RKO (cell line): ENCODE measurements at regions not wholly inside any gene's neighbourhood (a gene's known extent, or its start where the extent isn't known, plus 50 kb on each side); places are given as distances from the start of the nearest gene placed in this dataset.
"Not testable (repeated sequence)": the region's sequence is repeated elsewhere in the genome, so short reads cannot be mapped to it uniquely, and the experiment has no call there.

Experiments used
- DNase-seq: peaks from one replicate; pipeline ENCODE4 v3.0.0-alpha.2; 2016; ENCODE audit warnings: low spot score

DNA sequence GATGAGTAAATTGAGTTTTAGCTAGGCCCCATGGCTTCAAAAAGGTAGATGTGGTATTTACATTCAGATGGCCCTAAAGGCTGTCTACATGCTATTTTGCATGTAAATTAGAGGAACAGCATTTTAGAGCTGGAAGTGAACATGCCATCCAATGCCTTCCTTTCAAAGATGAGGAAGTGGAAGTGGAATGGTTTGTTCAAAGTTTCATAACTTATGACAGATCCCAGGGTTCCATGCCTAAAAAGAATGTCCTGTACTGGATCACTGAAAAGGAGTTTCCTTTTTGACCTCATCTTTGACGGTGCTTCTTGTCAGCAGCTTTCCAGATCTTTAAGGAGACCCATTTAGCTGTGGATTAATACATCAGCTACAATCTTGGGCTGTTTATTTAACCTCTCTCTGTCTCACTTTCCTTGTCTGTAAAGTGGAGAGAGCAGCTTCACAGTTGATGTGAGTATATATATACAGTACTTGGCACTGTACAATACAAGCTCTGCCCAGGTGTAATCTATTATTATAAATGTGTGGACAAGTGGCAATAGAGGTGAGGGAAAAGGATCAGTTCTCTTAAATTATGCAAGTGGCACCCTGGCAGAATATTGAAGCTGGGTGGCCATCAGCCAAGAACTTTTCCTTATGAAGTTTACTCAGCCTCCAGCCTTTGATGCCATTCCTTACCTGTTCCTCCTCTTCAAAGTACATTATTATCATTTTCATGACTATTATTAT, 68.7 kb upstream of the GOLGA8B start:
- no peak for DNase-seq

DNA sequence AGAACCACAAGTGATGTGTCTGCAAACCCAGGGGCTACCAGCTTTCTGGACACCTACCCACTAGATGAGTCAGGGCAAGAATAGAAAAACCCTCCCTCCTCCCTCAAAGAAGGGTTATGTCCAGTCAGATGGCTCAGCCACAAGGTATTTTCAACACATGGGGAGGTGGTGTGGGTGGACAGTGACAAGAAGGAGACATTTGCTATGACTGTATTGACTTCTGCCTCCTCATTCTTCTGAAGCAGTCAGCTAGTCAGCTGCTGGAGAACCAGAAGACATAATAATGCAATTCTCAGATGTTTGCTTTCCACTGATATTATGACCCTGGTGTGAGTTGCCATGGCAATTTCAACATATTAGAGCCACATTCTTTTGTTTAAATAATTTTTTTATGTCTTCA, 66.7 kb upstream of the GOLGA8B start:
- DNase-seq: peak; percentile 7

DNA sequence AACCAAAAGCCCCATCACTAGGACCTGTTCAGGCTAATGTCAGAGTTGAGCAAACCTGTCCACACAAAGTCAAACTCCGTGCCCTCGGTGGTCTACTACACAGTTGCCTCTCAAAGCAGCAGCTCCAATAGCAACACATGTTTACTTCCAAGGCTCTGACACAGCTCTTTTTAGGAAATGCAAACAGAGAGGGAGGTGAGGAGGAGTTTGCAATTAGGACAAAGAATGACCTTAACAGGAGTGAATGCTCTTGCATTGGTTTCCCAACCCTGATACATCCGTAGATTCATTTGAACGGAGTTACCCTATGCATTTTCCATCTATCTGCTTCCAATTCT, 64.8 kb upstream of the GOLGA8B start:
- no peak for DNase-seq

DNA sequence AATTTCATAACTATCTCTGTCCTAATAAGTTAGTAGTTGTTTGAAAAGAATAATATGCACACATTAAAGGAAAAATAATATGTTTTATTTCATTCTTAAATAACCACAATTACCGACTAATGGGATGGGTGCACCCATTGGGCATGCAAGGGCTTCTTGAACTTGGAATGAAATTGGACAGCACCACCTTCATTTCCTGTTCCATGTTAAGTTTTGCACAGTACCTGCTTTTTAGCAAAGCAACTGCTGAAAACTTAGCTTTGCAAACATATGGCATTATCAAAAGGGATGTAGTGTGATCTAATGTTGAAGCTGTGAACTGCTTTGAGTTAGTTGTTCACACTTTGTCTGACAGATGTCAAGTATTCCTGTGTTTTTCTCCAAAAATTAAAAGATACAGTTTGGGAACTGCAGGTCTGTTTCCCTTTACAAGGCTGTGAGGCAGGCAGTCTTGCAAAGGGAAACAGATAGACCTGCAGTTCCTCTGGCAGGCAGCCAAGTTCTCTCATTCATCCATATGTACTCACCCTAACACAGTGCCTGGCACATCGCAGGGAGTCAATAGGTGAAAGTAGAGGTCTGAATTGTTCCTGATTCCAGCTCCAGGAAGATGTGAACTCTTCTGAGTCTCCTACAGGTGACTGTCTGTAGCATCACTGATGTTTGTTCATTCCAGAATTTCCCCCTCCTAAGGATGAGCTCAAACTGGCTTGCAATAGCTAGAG, 64.3 kb upstream of the GOLGA8B start:
- no peak for DNase-seq

DNA sequence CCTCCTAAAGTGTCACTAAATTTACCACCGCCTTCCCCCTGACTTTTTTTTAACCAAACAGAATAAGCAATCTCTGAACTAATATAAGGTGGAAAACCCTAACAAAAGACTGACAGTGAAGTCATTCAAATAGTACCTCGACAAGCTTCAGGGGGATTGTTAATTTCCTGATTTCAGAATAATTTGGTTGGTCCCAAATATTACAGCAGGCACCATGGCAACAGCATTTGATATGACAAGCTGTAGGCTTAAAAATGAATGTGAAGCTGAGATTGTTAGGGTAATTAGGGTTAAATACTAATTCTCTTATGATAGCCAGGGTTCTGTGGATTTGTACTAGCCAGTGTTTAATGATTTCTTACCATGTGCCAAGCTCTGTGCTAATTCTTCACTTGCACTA, 63.5 kb upstream of the GOLGA8B start:
- no peak for DNase-seq

DNA sequence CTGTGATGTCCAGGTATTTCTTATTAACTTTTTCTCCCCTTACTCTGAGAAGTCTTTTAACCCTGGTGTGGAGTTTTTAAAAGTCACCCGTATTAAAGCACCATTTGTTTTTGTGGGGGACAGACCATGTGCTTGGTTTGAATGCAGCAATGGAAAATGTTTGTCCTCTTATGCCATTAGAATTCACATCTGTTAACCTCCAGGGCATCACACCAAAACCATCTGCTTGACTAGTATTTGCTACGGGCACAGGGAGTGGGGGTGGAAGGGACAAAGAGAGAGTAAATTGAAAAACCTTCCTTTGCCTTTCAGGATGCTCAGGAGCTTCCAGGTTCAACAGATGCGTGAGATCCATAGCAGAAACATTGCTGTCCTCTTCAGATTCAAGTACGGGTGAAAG, 61.4 kb upstream of the GOLGA8B start:
- no peak for DNase-seq

DNA sequence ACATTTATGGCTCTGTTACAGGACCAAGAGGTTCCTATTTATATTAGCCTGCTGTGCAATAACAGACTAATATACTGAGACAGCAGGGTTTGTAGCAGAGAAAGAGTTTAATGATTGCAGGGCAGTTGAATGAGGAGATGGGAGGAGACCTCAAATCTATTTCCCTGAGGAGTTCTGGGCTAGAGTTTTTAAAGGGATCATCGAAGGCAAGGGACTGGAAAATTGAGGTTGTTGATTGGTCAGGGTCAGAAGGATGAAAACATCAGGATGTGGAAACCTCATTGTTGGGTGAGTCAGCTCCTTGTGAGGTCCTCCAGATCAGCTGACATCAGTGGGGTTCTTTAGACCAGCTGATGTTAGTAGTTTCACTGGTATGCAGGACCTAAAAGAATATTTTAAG, 60.6 kb upstream of the GOLGA8B start:
- DNase-seq: peak; percentile 44

DNA sequence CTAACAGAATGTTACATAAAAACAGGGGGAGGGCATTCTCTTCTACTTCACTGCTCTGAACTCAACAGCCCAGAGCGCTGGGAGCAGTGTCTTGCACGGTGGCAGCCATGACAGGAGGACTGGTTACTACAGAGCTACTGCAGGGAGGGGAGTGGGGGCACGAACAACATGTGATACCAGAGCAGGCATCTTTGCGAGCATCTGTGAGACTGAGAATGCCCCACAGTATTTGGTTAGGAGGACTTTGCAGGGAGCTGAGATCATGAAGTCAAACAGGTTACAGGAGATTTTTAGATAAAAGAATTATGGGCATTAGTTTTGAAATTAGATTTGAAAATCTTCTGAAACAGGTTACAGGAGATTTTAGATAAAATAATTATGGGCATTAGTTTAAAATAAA, 58.8 kb upstream of the GOLGA8B start:
- no peak for DNase-seq

DNA sequence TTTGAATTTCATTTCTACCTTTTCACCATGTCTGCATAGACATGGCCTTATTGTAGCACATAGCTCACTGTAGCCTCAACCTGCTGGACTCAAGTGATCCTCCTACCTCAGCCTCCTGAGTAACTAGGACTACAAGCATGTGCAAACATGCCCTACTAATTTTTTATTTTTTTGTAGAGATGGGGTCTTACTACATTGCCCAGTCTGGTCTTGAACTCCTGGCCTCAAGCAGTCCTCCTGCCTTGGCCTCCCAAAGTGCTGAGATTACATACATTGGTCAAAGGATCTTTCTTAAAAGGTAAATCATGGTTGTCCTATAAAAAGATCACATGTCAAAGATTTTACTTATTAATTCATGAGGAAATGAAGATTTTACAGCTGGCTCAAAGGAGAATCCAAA, 57.2 kb upstream of the GOLGA8B start:
- DNase-seq: no peak

DNA sequence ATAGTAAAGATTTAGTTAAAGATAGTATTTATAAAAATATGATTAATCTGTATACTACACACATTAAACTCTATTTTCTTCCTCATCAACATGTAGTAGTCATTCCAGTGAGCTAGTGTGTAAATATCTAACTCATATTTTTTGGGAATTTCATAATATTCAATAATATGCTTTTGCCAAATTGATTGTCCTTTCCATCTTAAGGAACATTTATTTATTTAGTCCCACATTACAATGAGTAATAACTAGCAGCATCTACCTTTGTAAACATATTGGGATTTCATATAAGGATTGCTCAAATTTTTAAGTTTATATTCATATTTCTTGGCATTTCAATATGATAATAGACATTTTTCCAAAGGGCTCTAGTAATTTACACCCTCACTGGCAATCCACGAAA, 53.9 kb upstream of the GOLGA8B start:
- no peak for DNase-seq

DNA sequence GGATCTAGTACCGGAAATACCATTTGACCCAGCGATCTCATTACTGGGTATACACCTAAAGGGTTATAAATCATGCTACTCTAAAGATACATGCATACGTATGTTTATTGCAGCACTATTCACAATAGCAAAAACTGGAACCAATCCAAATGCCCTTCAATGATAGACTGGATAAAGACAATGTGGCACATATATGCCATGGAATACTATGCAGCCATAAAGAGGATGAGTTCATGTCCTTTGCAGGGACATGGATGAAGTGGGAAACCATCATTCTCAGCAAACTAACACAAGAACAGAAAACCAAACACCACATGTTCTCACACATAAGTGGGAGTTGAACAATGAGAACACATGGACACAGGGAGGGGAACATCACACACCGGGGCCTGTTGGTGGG, 50.2 kb upstream of the GOLGA8B start:
- not testable (repeated sequence) for DNase-seq
